Left ventricle myocardium inferior (tissue), 1 donor: ENCODE measurements at regions not wholly inside any gene's neighbourhood (a gene's known extent, or its start where the extent isn't known, plus 50 kb on each side); places are given as distances from the start of the nearest gene placed in this dataset.

Source experiments
- DNase-seq: peaks from one replicate; pipeline ENCODE4 v3.0.0-alpha.2; 2020
- H3K27ac ChIP-seq: fragments of 200-600 bp; replicated peaks from 2 replicates; pipeline ENCODE4 v1.8.0; 2021
- H3K27me3 ChIP-seq: fragments of 200-600 bp; 2 replicates; pipeline ENCODE4 v1.8.0; 2021; ENCODE audit warnings: low read depth
- H3K36me3 ChIP-seq: fragments of 200-600 bp; 2 replicates; pipeline ENCODE4 v1.8.0; 2021
- H3K4me1 ChIP-seq: fragments of 200-600 bp; 2 replicates; pipeline ENCODE4 v1.8.0; 2021
- H3K4me3 ChIP-seq: fragments of 200-600 bp; 2 replicates; pipeline ENCODE4 v1.8.0; 2021; ENCODE audit warnings: mild to moderate bottlenecking, moderate library complexity
- H3K9me3 ChIP-seq: fragments of 200-600 bp; replicated peaks from 2 replicates; pipeline ENCODE4 v1.8.0; 2021
- CTCF ChIP-seq: fragments of 200-600 bp; IDR thresholded peaks from 2 replicates; pipeline ENCODE4 v1.8.0; 2021; ENCODE audit warnings: antibody characterized with exemption, mild to moderate bottlenecking, borderline replicate concordance
- intact Hi-C: fragments of 100-400 bp; cut with micrococcal nuclease; formaldehyde crosslinking; loops from one replicate; pipeline ENCODE4 v1.11.0; 2022
- donor health status: DM: no; HTN: yes; CAD: no; lungs with severe emphysema.

GRCh38 chr2:188676010-188676400 is 298.2 kb upstream of the COL3A1 start:
- Histone ChIP-seq H3K4me1 (no peaks in the 10 kb centered on the region), H3K9me3 (peaks cover 1% of the 10 kb centered on the region), H3K4me3 (no peak overlapping the region), H3K27ac (no peak overlapping the region), H3K36me3 (no peaks in the 10 kb centered on the region), H3K27me3 (no peaks in the 10 kb centered on the region)
- intact Hi-C loops: no loop called here
- TF ChIP-seq CTCF: no peak
- no peak for DNase-seq

- Histone ChIP-seq H3K27me3 (no peaks in the 10 kb centered on the region), H3K27ac (no peak overlapping the region), H3K36me3 (no peaks in the 10 kb centered on the region), H3K9me3 (peaks cover 7% of the 10 kb centered on the region), H3K4me1 (no peaks in the 10 kb centered on the region), H3K4me3 (no peak overlapping the region)
- DNase-seq: no peak
- intact Hi-C loops: no loop called here
- no peak for TF ChIP-seq CTCF
Observed at GRCh38 chr2:188677142-188677541, 297.0 kb upstream of the COL3A1 start.

- no peaks in the 10 kb centered on the region for H3K4me1 ChIP-seq
- TF ChIP-seq CTCF: no peak
- H3K9me3 ChIP-seq: peaks cover 23% of the 10 kb centered on the region
- DNase-seq: no peak
- H3K27me3 ChIP-seq: no peaks in the 10 kb centered on the region
- intact Hi-C loops: no loop called here
- H3K27ac ChIP-seq: no peak overlapping the region
- H3K4me3 ChIP-seq: no peak overlapping the region
- no peaks in the 10 kb centered on the region for H3K36me3 ChIP-seq
Observed at GRCh38 chr2:188678882-188679281, 295.3 kb upstream of the COL3A1 start.

- TF ChIP-seq CTCF: no peak
- no peaks in the 10 kb centered on the region for H3K27me3 ChIP-seq
- no peak overlapping the region for H3K4me3 ChIP-seq
- H3K36me3 ChIP-seq: no peaks in the 10 kb centered on the region
- H3K9me3 ChIP-seq: peaks cover 39% of the 10 kb centered on the region
- DNase-seq: no peak
- no peak overlapping the region for H3K27ac ChIP-seq
- H3K4me1 ChIP-seq: no peaks in the 10 kb centered on the region
- intact Hi-C loops: no loop called here
Observed at GRCh38 chr2:188682838-188683237, 291.3 kb upstream of the COL3A1 start.

- Histone ChIP-seq H3K27ac (no peak overlapping the region), H3K36me3 (no peaks in the 10 kb centered on the region), H3K4me3 (no peak overlapping the region), H3K4me1 (no peaks in the 10 kb centered on the region), H3K27me3 (no peaks in the 10 kb centered on the region), H3K9me3 (peaks cover 55% of the 10 kb centered on the region)
- intact Hi-C loops: no loop called here
- DNase-seq: no peak
- TF ChIP-seq CTCF: no peak
Observed at GRCh38 chr2:188684795-188685194, 289.4 kb upstream of the COL3A1 start.

GRCh38 chr2:188693111-188693510 is 281.1 kb upstream of the COL3A1 start:
- no peak for DNase-seq
- H3K36me3 ChIP-seq: no peaks in the 10 kb centered on the region
- H3K27me3 ChIP-seq: no peaks in the 10 kb centered on the region
- no peaks in the 10 kb centered on the region for H3K4me1 ChIP-seq
- H3K9me3 ChIP-seq: peaks cover 13% of the 10 kb centered on the region
- H3K27ac ChIP-seq: no peak overlapping the region
- TF ChIP-seq CTCF: no peak
- intact Hi-C loops: no loop called here
- H3K4me3 ChIP-seq: no peak overlapping the region
